DND-41 (cell line): ENCODE measurements at regions not wholly inside any gene's neighbourhood (a gene's known extent, or its start where the extent isn't known, plus 50 kb on each side); places are given as distances from the start of the nearest gene placed in this dataset.

Source experiments
- EZH2 ChIP-seq: IDR thresholded peaks from 3 replicates; pipeline ENCODE4 v1.6.1; 2012; ENCODE audit warnings: borderline replicate concordance, low read depth, mild to moderate bottlenecking, moderate library complexity, low read length, inconsistent platforms; ENCODE audit not compliant: severe bottlenecking
- TF ChIP-seq, protein P1 (sequence below): IDR thresholded peaks from 2 replicates; pipeline ENCODE4 v1.5.1; 2012; ENCODE audit warnings: borderline replicate concordance, low read length, moderate library complexity, mild to moderate bottlenecking; ENCODE audit not compliant: poor library complexity, severe bottlenecking; ENCODE audit errors: extremely low read depth

DNA sequence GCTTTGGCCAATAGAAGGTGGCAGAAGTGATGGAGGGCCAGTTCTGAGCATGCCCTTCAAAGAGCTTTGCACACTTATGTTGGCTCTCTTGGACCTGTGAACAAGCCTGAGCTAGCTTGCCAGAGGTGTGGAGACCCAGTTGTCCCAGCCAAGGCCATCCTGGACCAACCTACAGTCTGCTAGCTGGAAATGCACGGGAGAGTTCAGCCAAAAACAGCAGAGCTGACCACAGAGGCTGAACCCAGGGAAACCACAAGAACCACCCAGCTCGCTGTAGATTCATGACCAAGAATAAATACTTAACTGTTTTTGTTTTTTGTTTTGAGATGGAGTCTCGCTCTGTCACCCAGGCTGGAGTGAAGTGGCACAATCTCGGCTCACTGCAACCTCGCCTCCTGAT, 65.4 kb upstream of the HAND1 start:
- TF ChIP-seq, protein P1, sequence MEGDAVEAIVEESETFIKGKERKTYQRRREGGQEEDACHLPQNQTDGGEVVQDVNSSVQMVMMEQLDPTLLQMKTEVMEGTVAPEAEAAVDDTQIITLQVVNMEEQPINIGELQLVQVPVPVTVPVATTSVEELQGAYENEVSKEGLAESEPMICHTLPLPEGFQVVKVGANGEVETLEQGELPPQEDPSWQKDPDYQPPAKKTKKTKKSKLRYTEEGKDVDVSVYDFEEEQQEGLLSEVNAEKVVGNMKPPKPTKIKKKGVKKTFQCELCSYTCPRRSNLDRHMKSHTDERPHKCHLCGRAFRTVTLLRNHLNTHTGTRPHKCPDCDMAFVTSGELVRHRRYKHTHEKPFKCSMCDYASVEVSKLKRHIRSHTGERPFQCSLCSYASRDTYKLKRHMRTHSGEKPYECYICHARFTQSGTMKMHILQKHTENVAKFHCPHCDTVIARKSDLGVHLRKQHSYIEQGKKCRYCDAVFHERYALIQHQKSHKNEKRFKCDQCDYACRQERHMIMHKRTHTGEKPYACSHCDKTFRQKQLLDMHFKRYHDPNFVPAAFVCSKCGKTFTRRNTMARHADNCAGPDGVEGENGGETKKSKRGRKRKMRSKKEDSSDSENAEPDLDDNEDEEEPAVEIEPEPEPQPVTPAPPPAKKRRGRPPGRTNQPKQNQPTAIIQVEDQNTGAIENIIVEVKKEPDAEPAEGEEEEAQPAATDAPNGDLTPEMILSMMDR = no peak
- TF ChIP-seq EZH2 = no peak
